Ovary (tissue), 7 donors: ENCODE measurements at regions not wholly inside any gene's neighbourhood (a gene's known extent, or its start where the extent isn't known, plus 50 kb on each side); places are given as distances from the start of the nearest gene placed in this dataset.

ENCODE experiments used
- DNase-seq, 5 donors: peaks; one replicate each; pipeline ENCODE4 v3.0.0-alpha.2; 2019 to 2020
- H3K27ac ChIP-seq, 2 donors: fragments of 200-600 bp; one replicate each; pipeline versions ENCODE4 v1.5.1 to v1.8.0; 2019 to 2022
- H3K27me3 ChIP-seq: fragments of 200-600 bp; one replicate; pipeline ENCODE4 v1.8.0; 2022
- H3K36me3 ChIP-seq: fragments of 200-600 bp; sonication (generic); one replicate; pipeline ENCODE4 v1.5.1; 2019
- H3K4me1 ChIP-seq: one replicate; pipeline ENCODE4 v1.8.1; 2013; ENCODE audit warnings: mild to moderate bottlenecking, moderate library complexity; ENCODE audit not compliant: insufficient read depth
- H3K4me3 ChIP-seq: fragments of 200-600 bp; sonication (generic); one replicate; pipeline ENCODE4 v1.5.1; 2017
- H3K9me3 ChIP-seq, 2 donors: fragments of 200-600 bp in 1 of 2; sonication (generic) in 1 of 2; one replicate each; pipeline versions ENCODE4 v1.5.1 to v1.8.1; 2013 to 2019; ENCODE audit warnings: mild to moderate bottlenecking in 1 of 2, moderate library complexity in 1 of 2
- EP300 ChIP-seq: sonication (generic); formaldehyde crosslinking; IDR thresholded peaks from one replicate; pipeline ENCODE4 v1.6.1; 2017; ENCODE audit warnings: antibody characterized with exemption
- POLR2A ChIP-seq: fragments of 450-650 bp; IDR thresholded peaks from one replicate; pipeline ENCODE4 v1.6.1; 2017; ENCODE audit warnings: antibody characterized with exemption, mild to moderate bottlenecking, moderate library complexity
- WGBS, 3 donors: extraction: QIAGEN DNeasy Blood & Tissue Kit in 1 of 3; methylation state at CpG; one replicate each; pipeline versions ENCODE4 v1.1.5 to v1.1.7; 2013 to 2017; 5-methylcytosine and 5-hydroxymethylcytosine counted together
- intact Hi-C, 4 donors: fragments of 100-400 bp; cut with DNase I; formaldehyde crosslinking; loops; one replicate each; pipeline versions ENCODE4 v1.11.0 to v1.15.1; 2022 to 2023
- TF ChIP-seq, protein P1 (sequence below), 3 donors: fragments of 450-650 bp in 2 of 3; fragments of 200-600 bp in 1 of 3; IDR thresholded peaks; one replicate each; pipeline versions ENCODE4 v1.5.1 to v1.8.0; 2016 to 2022; ENCODE audit warnings: antibody characterized with exemption in 3 of 3, mild to moderate bottlenecking in 1 of 3
- donor health status: DM: no; HTN: no; CAD: no; lungs with moderate emphysema.
- donor health status: DM: no; HTN: no; CAD: no.
- donor health status: Bipolar disorder and iron deficiency.
- donor health status: DM: no; HTN: no; CAD: no.
- donor health status: DM: yes; HTN: yes; CAD: no.

DNA sequence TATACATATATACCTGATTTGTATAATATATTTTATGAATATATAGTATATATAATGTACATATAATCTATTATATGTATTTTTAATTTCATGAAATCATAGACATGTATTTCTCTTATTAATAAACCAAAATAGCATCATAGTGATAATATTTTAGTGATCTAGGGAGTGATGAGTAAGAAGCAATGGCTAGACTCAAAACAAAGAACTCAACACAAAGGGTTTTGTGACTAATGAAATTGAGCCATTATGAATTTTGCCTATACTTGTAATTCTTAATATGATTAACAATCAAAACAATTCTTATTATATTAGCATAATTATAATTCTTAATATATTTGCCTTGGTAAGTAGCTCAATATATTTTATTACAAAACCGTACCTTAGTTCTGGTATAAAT, 1614.1 kb upstream of the TMEFF2 start:
- Histone ChIP-seq H3K36me3 (no peaks in the 10 kb centered on the region), H3K4me1 (no peaks in the 10 kb centered on the region), H3K9me3 (no peaks in the 10 kb centered on the region), H3K27me3 (no peaks in the 10 kb centered on the region), H3K4me3 (no peak overlapping the region), H3K27ac (no peak overlapping the region)
- 92 to 95% (median 92%) methylated on average over 1 of the region's 1 CpG for WGBS, 3 donors
- TF ChIP-seq POLR2A, result no peak
- no peak for TF ChIP-seq EP300
- TF ChIP-seq, protein P1, sequence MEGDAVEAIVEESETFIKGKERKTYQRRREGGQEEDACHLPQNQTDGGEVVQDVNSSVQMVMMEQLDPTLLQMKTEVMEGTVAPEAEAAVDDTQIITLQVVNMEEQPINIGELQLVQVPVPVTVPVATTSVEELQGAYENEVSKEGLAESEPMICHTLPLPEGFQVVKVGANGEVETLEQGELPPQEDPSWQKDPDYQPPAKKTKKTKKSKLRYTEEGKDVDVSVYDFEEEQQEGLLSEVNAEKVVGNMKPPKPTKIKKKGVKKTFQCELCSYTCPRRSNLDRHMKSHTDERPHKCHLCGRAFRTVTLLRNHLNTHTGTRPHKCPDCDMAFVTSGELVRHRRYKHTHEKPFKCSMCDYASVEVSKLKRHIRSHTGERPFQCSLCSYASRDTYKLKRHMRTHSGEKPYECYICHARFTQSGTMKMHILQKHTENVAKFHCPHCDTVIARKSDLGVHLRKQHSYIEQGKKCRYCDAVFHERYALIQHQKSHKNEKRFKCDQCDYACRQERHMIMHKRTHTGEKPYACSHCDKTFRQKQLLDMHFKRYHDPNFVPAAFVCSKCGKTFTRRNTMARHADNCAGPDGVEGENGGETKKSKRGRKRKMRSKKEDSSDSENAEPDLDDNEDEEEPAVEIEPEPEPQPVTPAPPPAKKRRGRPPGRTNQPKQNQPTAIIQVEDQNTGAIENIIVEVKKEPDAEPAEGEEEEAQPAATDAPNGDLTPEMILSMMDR (IDR thresholded peaks at IDR 0.05), result no peak
- intact Hi-C loops, result loop anchor here in 1 of 4 donors (5.0 kb wide), 1 partner anchor 657 kb away; no protein-coding TSS in a partner anchor
- no peak for DNase-seq

- no peak for TF ChIP-seq POLR2A
- TF ChIP-seq EP300, result no peak
- TF ChIP-seq, protein P1 (IDR thresholded peaks at IDR 0.05), result no peak
- Histone ChIP-seq H3K27me3 (no peaks in the 10 kb centered on the region), H3K27ac (no peak overlapping the region), H3K4me3 (no peak overlapping the region), H3K9me3 (no peaks in the 10 kb centered on the region), H3K36me3 (no peaks in the 10 kb centered on the region), H3K4me1 (no peaks in the 10 kb centered on the region)
- 15 to 27% (median 19%) methylated on average over 6 of the region's 6 CpGs for WGBS, 3 donors
- intact Hi-C loops, result loop anchor here in 1 of 4 donors (5.0 kb wide), 1 partner anchor 654 kb away; no protein-coding TSS in a partner anchor
- DNase-seq, result no peak
These were observed 1611.5 kb upstream of the TMEFF2 start for GRCh38 chr2:193806088-193806774.

DNA sequence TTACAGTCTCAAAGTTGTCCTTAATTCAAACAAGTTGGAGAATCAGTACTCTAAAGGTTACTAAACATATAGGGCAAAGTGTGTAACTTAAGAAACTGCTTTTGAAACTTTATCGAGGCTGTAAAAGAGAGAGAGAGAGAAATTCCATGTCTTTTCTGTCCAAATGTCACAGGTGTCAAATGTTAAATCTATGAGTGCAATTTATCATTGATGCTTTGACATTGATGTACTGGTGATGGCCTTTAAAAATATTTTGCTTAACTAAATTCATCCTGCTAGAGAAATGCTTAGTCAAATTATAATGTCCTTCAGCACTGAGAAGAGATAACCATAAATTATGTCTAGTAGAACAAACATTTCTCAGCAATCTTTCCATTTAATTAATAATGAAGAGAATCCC, 1602.1 kb upstream of the TMEFF2 start:
- intact Hi-C loops, result no loop called here

DNA sequence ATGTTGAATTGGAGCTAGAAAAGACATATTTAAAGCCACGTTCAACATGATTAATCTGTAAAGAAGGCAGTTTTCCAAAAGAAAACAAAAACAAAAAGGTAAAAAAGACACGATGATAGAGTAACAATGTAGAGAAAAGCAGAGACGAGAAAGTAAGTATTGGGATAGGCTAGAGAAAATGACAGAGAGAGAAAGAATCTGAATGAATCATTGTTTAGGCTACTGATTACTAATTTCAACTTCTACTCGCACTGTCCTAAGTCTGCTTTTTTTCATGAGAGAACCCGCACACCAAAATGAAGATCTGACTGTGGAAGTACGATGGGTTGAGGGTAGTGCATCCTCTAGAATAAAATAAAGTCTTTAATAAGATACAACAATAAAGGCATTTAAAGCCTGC, 1599.2 kb upstream of the TMEFF2 start:
- no peak for DNase-seq
- TF ChIP-seq, protein P1 (IDR thresholded peaks at IDR 0.05), result no peak
- TF ChIP-seq POLR2A, result no peak
- no peak for TF ChIP-seq EP300
- Histone ChIP-seq H3K27me3 (no peaks in the 10 kb centered on the region), H3K4me3 (no peak overlapping the region), H3K27ac (no peak overlapping the region), H3K36me3 (no peaks in the 10 kb centered on the region), H3K9me3 (no peaks in the 10 kb centered on the region), H3K4me1 (no peaks in the 10 kb centered on the region)
- intact Hi-C loops, result no loop called here
- WGBS, 3 donors, result 34 to 50% (median 48%) methylated on average over 6 of the region's 6 CpGs

More for the DNA sequence above, 1602.1 kb upstream of the TMEFF2 start:
- Histone ChIP-seq H3K27me3 (no peaks in the 10 kb centered on the region), H3K4me1 (no peaks in the 10 kb centered on the region), H3K9me3 (no peaks in the 10 kb centered on the region), H3K36me3 (no peaks in the 10 kb centered on the region), H3K27ac (no peak overlapping the region), H3K4me3 (no peak overlapping the region)
- no peak for TF ChIP-seq EP300
- TF ChIP-seq, protein P1 (IDR thresholded peaks at IDR 0.05), result no peak
- no peak for TF ChIP-seq POLR2A
- WGBS, 3 donors, result 43 to 63% (median 45%) methylated on average over 1 of the region's 1 CpG
- no peak for DNase-seq
